ENCODE measurements at regions not wholly inside any gene's neighbourhood (a gene's known extent, or its start where the extent isn't known, plus 50 kb on each side); places are given as distances from the start of the nearest gene placed in this dataset.

GRCh38 chr21:23480591-23481270 is 2126.6 kb downstream of the MRPL39 start:
- no peak for TF ChIP-seq EZH2phosphoT487 (IDR thresholded peaks at IDR 0.05; ENCODE audit: low read depth)
- TF ChIP-seq CTCF (IDR thresholded peaks at IDR 0.05; ENCODE audit: low read depth, low read length), result no peak

Measured in OCI-LY3 (cell line).